ENCODE measurements at regions not wholly inside any gene's neighbourhood (a gene's known extent, or its start where the extent isn't known, plus 50 kb on each side); places are given as distances from the start of the nearest gene placed in this dataset.

DNA sequence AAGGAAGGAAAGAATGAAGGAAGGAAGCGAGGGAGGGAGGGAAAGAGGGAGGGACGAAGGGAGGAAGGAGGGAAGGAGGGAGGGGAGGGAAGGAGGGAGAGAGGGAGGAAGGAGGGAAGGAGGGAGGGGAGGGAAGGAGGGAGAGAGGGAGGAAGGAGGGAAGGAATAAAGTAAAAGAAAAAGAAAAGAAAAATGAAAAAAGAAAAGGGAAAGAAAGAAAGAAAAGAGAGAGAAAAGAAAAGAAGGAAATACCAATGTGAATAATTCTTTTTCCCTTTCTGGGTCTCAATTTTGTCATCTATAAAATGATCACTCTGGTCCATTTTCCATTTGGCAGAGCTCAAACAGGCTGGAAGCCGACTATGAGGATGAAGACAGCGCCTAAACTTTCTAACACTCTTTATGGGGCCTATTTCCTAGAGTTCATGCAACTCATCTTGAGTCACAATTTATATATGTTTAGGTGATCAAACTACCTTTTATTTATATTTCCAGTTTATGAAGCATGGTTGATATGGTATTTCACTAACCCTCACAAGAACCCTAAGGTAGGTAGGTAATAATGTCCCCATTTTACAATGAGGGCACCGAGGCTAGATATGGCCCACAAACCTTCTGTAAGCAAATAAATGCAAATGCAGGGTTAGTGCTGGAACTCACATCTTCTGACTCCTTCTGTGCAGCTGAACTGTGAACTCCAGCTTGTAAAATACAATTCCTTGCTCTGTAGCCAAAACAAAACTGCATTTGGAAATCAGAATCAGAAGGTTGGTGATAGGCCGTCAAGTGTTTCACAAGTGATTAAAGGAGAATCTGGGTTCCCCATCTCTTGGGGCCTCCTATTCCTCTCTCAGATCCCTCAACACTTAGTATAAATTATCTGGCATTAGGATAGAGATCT, 434.3 kb downstream of the ETS1 start:
- Histone ChIP-seq H3K27me3 (no peaks in the 10 kb centered on the region), H3K4me1 (no peaks in the 10 kb centered on the region), H3K9me3 (no peaks in the 10 kb centered on the region), H3K36me3 (no peaks in the 10 kb centered on the region), H3K27ac (replicated peaks in 1 of 4) (no peak overlapping the region), H3K4me3 (no peak overlapping the region)
- TF ChIP-seq POLR2AphosphoS5 (IDR thresholded peaks at IDR 0.05) (no peak), POLR2A (IDR thresholded peaks at IDR 0.05; ENCODE audit: low read depth) (no peak), EP300 (IDR thresholded peaks at IDR 0.05) (no peak)
- TF ChIP-seq, protein P1, sequence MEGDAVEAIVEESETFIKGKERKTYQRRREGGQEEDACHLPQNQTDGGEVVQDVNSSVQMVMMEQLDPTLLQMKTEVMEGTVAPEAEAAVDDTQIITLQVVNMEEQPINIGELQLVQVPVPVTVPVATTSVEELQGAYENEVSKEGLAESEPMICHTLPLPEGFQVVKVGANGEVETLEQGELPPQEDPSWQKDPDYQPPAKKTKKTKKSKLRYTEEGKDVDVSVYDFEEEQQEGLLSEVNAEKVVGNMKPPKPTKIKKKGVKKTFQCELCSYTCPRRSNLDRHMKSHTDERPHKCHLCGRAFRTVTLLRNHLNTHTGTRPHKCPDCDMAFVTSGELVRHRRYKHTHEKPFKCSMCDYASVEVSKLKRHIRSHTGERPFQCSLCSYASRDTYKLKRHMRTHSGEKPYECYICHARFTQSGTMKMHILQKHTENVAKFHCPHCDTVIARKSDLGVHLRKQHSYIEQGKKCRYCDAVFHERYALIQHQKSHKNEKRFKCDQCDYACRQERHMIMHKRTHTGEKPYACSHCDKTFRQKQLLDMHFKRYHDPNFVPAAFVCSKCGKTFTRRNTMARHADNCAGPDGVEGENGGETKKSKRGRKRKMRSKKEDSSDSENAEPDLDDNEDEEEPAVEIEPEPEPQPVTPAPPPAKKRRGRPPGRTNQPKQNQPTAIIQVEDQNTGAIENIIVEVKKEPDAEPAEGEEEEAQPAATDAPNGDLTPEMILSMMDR (IDR thresholded peaks at IDR 0.05): no peak
- 89% methylated on average over 6 of the region's 6 CpGs for WGBS
- intact Hi-C loops (cut with DNase I): no loop called here
- DNase-seq (ENCODE audit: extremely low spot score): no peak

GRCh38 chr11:128151780-128152179, 435.6 kb downstream of the ETS1 start:
- no peak overlapping the region for H3K4me3 ChIP-seq
- H3K36me3 ChIP-seq: no peaks in the 10 kb centered on the region
- no peak for DNase-seq (ENCODE audit: extremely low spot score)
- intact Hi-C loops (cut with DNase I): no loop called here
- H3K4me1 ChIP-seq: peaks cover 0 to 9% (median 8%) of the 10 kb centered on the region in 4 donors
- TF ChIP-seq POLR2AphosphoS5 (IDR thresholded peaks at IDR 0.05) (no peak), EP300 (IDR thresholded peaks at IDR 0.05) (no peak), POLR2A (IDR thresholded peaks at IDR 0.05; ENCODE audit: low read depth) (no peak)
- TF ChIP-seq, protein P1 (IDR thresholded peaks at IDR 0.05): no peak
- H3K27me3 ChIP-seq: no peaks in the 10 kb centered on the region
- no peak overlapping the region for H3K27ac ChIP-seq (replicated peaks in 1 of 4)
- H3K9me3 ChIP-seq: no peaks in the 10 kb centered on the region

GRCh38 chr11:128151338-128151737, 436.0 kb downstream of the ETS1 start:
- intact Hi-C loops (cut with DNase I): no loop called here

GRCh38 chr11:128148208-128148607, 439.1 kb downstream of the ETS1 start:
- intact Hi-C loops (cut with DNase I): no loop called here

More at GRCh38 chr11:128151338-128151737, 436.0 kb downstream of the ETS1 start:
- 92% methylated on average over 2 of the region's 2 CpGs for WGBS
- H3K4me1 ChIP-seq: peaks cover 0 to 12% (median 9%) of the 10 kb centered on the region in 4 donors
- no peaks in the 10 kb centered on the region for H3K9me3 ChIP-seq
- H3K27ac ChIP-seq (replicated peaks in 1 of 4): no peak overlapping the region
- H3K36me3 ChIP-seq: no peaks in the 10 kb centered on the region
- no peak overlapping the region for H3K4me3 ChIP-seq
- H3K27me3 ChIP-seq: no peaks in the 10 kb centered on the region
- TF ChIP-seq POLR2AphosphoS5 (IDR thresholded peaks at IDR 0.05) (no peak), EP300 (IDR thresholded peaks at IDR 0.05) (no peak), POLR2A (IDR thresholded peaks at IDR 0.05; ENCODE audit: low read depth) (no peak)
- TF ChIP-seq, protein P1 (IDR thresholded peaks at IDR 0.05): no peak
- DNase-seq (ENCODE audit: extremely low spot score): no peak

More at GRCh38 chr11:128148208-128148607, 439.1 kb downstream of the ETS1 start:
- Histone ChIP-seq H3K27me3 (no peaks in the 10 kb centered on the region), H3K4me1 (peaks cover 0 to 12% (median 9%) of the 10 kb centered on the region in 4 donors), H3K9me3 (no peaks in the 10 kb centered on the region), H3K36me3 (no peaks in the 10 kb centered on the region), H3K4me3 (no peak overlapping the region), H3K27ac (replicated peaks in 1 of 4) (no peak overlapping the region)
- 90% methylated on average over 6 of the region's 6 CpGs for WGBS
- TF ChIP-seq EP300 (IDR thresholded peaks at IDR 0.05) (no peak), POLR2AphosphoS5 (IDR thresholded peaks at IDR 0.05) (no peak), POLR2A (IDR thresholded peaks at IDR 0.05; ENCODE audit: low read depth) (no peak)
- TF ChIP-seq, protein P1 (IDR thresholded peaks at IDR 0.05): no peak
- DNase-seq (ENCODE audit: extremely low spot score): no peak
